Skeletal muscle tissue (tissue), 3 donors: ENCODE measurements at regions not wholly inside any gene's neighbourhood (a gene's known extent, or its start where the extent isn't known, plus 50 kb on each side); places are given as distances from the start of the nearest gene placed in this dataset.

ENCODE experiments used
- H3K27ac ChIP-seq: one replicate; pipeline ENCODE4 v1.7.0; 2013; ENCODE audit warnings: mild to moderate bottlenecking, low read depth, low read length, inconsistent platforms
- H3K27me3 ChIP-seq, 3 donors: one replicate each; pipeline ENCODE4 v1.7.0; 2013; ENCODE audit warnings: low read length in 3 of 3; ENCODE audit not compliant: control insufficient read depth in 3 of 3, insufficient read depth in 3 of 3
- H3K36me3 ChIP-seq, 3 donors: one replicate each; pipeline ENCODE4 v1.7.0; 2013; ENCODE audit warnings: low read length in 3 of 3; ENCODE audit not compliant: control insufficient read depth in 3 of 3, insufficient read depth in 3 of 3
- H3K4me1 ChIP-seq, 3 donors: one replicate each; pipeline ENCODE4 v1.7.0; 2013; ENCODE audit warnings: low read length in 3 of 3, mild to moderate bottlenecking in 3 of 3; ENCODE audit not compliant: control insufficient read depth in 3 of 3, insufficient read depth in 3 of 3
- H3K4me3 ChIP-seq, 3 donors: one replicate each; pipeline ENCODE4 v1.7.0; 2013; ENCODE audit warnings: low read length in 3 of 3
- H3K9ac ChIP-seq, 3 donors: one replicate each; pipeline ENCODE4 v1.7.0; 2013; ENCODE audit warnings: low read length in 3 of 3, mild to moderate bottlenecking in 3 of 3, moderate library complexity in 2 of 3, low read depth in 1 of 3
- H3K9me3 ChIP-seq, 3 donors: one replicate each; pipeline ENCODE4 v1.7.0; 2013; ENCODE audit warnings: low read length in 3 of 3; ENCODE audit not compliant: control insufficient read depth in 3 of 3
- donor health status: Osteomylitis.

DNA sequence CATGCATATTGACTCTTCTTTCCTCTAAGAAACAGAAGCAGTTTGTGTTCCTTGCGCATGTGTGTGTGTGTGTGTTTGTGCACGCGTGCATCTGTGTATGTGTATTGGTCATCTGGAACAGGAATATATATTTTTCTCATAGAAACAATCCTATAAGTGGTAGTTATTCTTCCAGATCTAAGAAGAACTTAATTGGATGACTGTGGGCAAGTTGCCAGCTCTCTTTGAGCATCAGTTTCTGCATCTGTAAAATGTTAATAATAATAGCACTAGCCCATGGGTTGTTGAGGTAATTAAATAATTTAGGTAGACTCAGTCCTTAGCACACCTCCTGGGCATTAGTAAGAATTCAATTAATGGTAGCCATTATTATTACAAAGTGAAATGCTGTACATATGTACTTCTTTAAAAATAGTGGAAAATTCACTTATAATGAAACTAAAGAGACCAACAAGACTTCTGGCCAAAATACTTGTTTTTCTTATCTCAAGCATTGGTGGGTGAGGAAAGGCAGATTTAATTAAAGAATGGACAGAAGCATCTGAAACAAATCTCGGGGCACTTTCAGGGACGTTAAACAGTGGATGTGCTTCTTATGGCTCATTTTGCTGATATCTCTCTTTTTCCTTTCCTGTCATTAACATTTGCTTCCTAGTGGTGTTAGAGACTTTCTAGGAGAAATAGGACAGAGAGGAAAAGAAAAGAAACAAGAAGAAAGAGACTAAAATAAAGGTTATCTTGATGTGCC is 124.9 kb upstream of the HABP2 start:
- Histone ChIP-seq H3K36me3 (no peaks in the 10 kb centered on the region), H3K9ac (no peak overlapping the region), H3K27ac (no peak overlapping the region), H3K4me1 (peaks cover 6 to 9% (median 6%) of the 10 kb centered on the region in 3 donors), H3K9me3 (no peaks in the 10 kb centered on the region), H3K4me3 (no peak overlapping the region), H3K27me3 (peaks cover 0 to 9% (median 6%) of the 10 kb centered on the region in 3 donors)

GRCh38 chr10:113430634-113431397 is 122.0 kb upstream of the HABP2 start:
- peaks cover 0 to 3% (median 0%) of the 10 kb centered on the region in 3 donors for H3K4me1 ChIP-seq
- H3K27me3 ChIP-seq, result peaks cover 0 to 9% (median 0%) of the 10 kb centered on the region in 3 donors
- no peaks in the 10 kb centered on the region for H3K36me3 ChIP-seq
- no peak overlapping the region for H3K27ac ChIP-seq
- H3K4me3 ChIP-seq, result no peak overlapping the region
- no peak overlapping the region for H3K9ac ChIP-seq
- H3K9me3 ChIP-seq, result no peaks in the 10 kb centered on the region

DNA sequence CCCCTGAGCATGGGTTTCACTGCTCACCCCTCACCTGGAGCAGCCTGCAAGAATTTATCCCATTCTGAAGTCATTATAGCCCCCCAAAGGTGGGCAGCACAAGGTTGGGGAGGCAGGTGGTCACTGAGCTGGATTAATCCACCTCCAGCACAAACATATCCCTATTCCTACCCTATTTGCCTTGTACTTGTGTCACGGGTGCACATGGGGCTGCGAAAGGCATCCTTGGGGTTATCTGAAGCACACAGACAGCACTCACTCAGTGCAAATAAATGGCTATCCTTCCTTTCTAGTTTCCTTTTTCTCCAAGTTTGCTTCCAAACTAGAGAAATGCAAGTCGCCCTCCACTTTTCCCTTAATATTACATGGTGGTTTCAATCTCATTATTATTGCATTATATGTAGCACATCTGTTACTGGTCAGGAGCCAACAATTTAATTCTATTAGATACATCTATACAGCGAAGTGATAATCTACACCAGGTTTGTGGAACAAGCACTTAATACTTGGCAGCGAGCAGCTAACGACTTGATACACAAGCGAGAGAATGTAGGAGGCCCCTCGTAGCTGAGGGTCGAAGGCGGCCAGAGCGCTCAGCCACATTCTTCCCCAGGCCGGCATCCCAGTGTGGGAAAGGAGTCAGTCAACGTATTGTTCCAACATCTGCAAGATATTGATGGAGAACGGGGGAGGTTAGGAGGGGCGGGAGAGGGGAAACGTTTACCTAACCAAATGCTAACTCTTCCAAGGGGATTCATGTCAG is 121.3 kb upstream of the HABP2 start:
- H3K9ac ChIP-seq, result no peak overlapping the region
- no peaks in the 10 kb centered on the region for H3K36me3 ChIP-seq
- peaks cover 0 to under 1% (median 0%) of the 10 kb centered on the region in 3 donors for H3K4me1 ChIP-seq
- peaks cover 2 to 9% (median 3%) of the 10 kb centered on the region in 3 donors for H3K27me3 ChIP-seq
- H3K9me3 ChIP-seq, result no peaks in the 10 kb centered on the region
- H3K4me3 ChIP-seq, result no peak overlapping the region
- H3K27ac ChIP-seq, result no peak overlapping the region

- Histone ChIP-seq H3K4me3 (no peak overlapping the region), H3K9me3 (no peaks in the 10 kb centered on the region)
These were observed 119.1 kb upstream of the HABP2 start for GRCh38 chr10:113433711-113434110.

GRCh38 chr10:113434315-113434714 is 118.5 kb upstream of the HABP2 start:
- Histone ChIP-seq H3K27ac (no peak overlapping the region), H3K27me3 (peaks cover 2 to 9% (median 6%) of the 10 kb centered on the region in 3 donors), H3K36me3 (no peaks in the 10 kb centered on the region), H3K9me3 (no peaks in the 10 kb centered on the region), H3K4me1 (no peaks in the 10 kb centered on the region), H3K9ac (no peak overlapping the region), H3K4me3 (no peak overlapping the region)

More at GRCh38 chr10:113433711-113434110, 119.1 kb upstream of the HABP2 start:
- Histone ChIP-seq H3K4me1 (no peaks in the 10 kb centered on the region), H3K27ac (no peak overlapping the region), H3K27me3 (peaks cover 2 to 9% (median 6%) of the 10 kb centered on the region in 3 donors), H3K9ac (no peak overlapping the region), H3K36me3 (no peaks in the 10 kb centered on the region)

DNA sequence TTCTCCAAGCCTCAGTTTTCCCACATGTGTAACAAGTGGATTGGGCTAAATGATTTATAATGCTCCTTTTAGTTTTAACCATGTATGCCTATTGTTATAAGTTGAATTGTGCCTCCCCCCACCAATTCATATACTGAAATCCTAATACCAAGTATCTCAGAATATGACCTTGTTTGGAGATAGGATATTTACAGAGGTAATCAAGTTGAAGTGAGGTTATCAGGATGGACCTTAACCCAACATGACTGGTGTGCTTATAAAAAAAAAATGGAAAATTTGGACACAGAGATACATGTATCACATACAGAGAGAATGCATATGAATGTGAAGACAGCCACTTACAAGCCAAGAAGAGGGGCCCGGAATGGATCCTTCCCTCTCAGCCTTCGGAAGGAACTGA is 117.9 kb upstream of the HABP2 start:
- Histone ChIP-seq H3K27me3 (peaks cover 2 to 9% (median 6%) of the 10 kb centered on the region in 3 donors), H3K4me1 (no peaks in the 10 kb centered on the region), H3K9me3 (no peaks in the 10 kb centered on the region), H3K27ac (no peak overlapping the region), H3K9ac (no peak overlapping the region), H3K36me3 (no peaks in the 10 kb centered on the region), H3K4me3 (no peak overlapping the region)

GRCh38 chr10:113435881-113436280 is 117.0 kb upstream of the HABP2 start:
- no peaks in the 10 kb centered on the region for H3K4me1 ChIP-seq
- H3K27me3 ChIP-seq, result peaks cover 2 to 9% (median 6%) of the 10 kb centered on the region in 3 donors
- no peaks in the 10 kb centered on the region for H3K9me3 ChIP-seq
- no peak overlapping the region for H3K27ac ChIP-seq
- no peak overlapping the region for H3K4me3 ChIP-seq
- H3K9ac ChIP-seq, result no peak overlapping the region
- H3K36me3 ChIP-seq, result no peaks in the 10 kb centered on the region

GRCh38 chr10:113436851-113437250 is 116.0 kb upstream of the HABP2 start:
- H3K9ac ChIP-seq, result no peak overlapping the region
- H3K27ac ChIP-seq, result no peak overlapping the region
- peaks cover 2 to 6% (median 5%) of the 10 kb centered on the region in 3 donors for H3K27me3 ChIP-seq
- H3K4me1 ChIP-seq, result no peaks in the 10 kb centered on the region
- no peaks in the 10 kb centered on the region for H3K36me3 ChIP-seq
- H3K4me3 ChIP-seq, result no peak overlapping the region
- H3K9me3 ChIP-seq, result no peaks in the 10 kb centered on the region

- H3K4me3 ChIP-seq, result no peak overlapping the region
These were observed 114.2 kb upstream of the HABP2 start for GRCh38 chr10:113438652-113439051.

More at GRCh38 chr10:113438652-113439051, 114.2 kb upstream of the HABP2 start:
- H3K27me3 ChIP-seq, result peaks cover 0 to 6% (median 2%) of the 10 kb centered on the region in 3 donors
- no peaks in the 10 kb centered on the region for H3K4me1 ChIP-seq
- H3K9me3 ChIP-seq, result no peaks in the 10 kb centered on the region
- no peaks in the 10 kb centered on the region for H3K36me3 ChIP-seq
- no peak overlapping the region for H3K9ac ChIP-seq
- H3K27ac ChIP-seq, result no peak overlapping the region
